ENCODE measurements at regions not wholly inside any gene's neighbourhood (a gene's known extent, or its start where the extent isn't known, plus 50 kb on each side); places are given as distances from the start of the nearest gene placed in this dataset.

GRCh38 chr12:111111681-111112080 is 191.3 kb upstream of the MYL2 start:
- no peak for TF ChIP-seq CTCF (conservative IDR thresholded peaks at IDR 0.05; ENCODE audit: control insufficient read depth, insufficient read depth, low read depth, low read length)
- H3K4me3 ChIP-seq (ENCODE audit: control insufficient read depth, low read depth, low read length), result no peak overlapping the region
- no peak for DNase-seq (ENCODE audit: low read depth)

GRCh38 chr12:111110556-111110955 is 190.2 kb upstream of the MYL2 start:
- no peak for TF ChIP-seq CTCF (conservative IDR thresholded peaks at IDR 0.05; ENCODE audit: control insufficient read depth, insufficient read depth, low read depth, low read length)
- H3K4me3 ChIP-seq (ENCODE audit: control insufficient read depth, low read depth, low read length), result no peak overlapping the region
- DNase-seq (ENCODE audit: low read depth), result no peak

- TF ChIP-seq CTCF (conservative IDR thresholded peaks at IDR 0.05; ENCODE audit: control insufficient read depth, insufficient read depth, low read depth, low read length), result no peak
- no peak for DNase-seq (ENCODE audit: low read depth)
- no peak overlapping the region for H3K4me3 ChIP-seq (ENCODE audit: control insufficient read depth, low read depth, low read length)
These were observed 188.3 kb upstream of the MYL2 start for GRCh38 chr12:111108726-111109125.

- no peak for TF ChIP-seq CTCF (conservative IDR thresholded peaks at IDR 0.05; ENCODE audit: control insufficient read depth, insufficient read depth, low read depth, low read length)
- no peak overlapping the region for H3K4me3 ChIP-seq (ENCODE audit: control insufficient read depth, low read depth, low read length)
These were observed 187.2 kb upstream of the MYL2 start for GRCh38 chr12:111107392-111108178.

GRCh38 chr12:111105294-111105693 is 184.9 kb upstream of the MYL2 start:
- TF ChIP-seq CTCF (conservative IDR thresholded peaks at IDR 0.05; ENCODE audit: control insufficient read depth, insufficient read depth, low read depth, low read length), result no peak
- no peak overlapping the region for H3K4me3 ChIP-seq (ENCODE audit: control insufficient read depth, low read depth, low read length)
- DNase-seq (ENCODE audit: low read depth), result peak; percentile 1

More at GRCh38 chr12:111107392-111108178, 187.2 kb upstream of the MYL2 start:
- no peak for DNase-seq (ENCODE audit: low read depth)

- no peak for TF ChIP-seq CTCF (conservative IDR thresholded peaks at IDR 0.05; ENCODE audit: control insufficient read depth, insufficient read depth, low read depth, low read length)
- H3K4me3 ChIP-seq (ENCODE audit: control insufficient read depth, low read depth, low read length), result no peak overlapping the region
- no peak for DNase-seq (ENCODE audit: low read depth)
These were observed 183.2 kb upstream of the MYL2 start for GRCh38 chr12:111103583-111103982.
